HepG2 (cell line): ENCODE measurements at regions not wholly inside any gene's neighbourhood (a gene's known extent, or its start where the extent isn't known, plus 50 kb on each side); places are given as distances from the start of the nearest gene placed in this dataset.

Experiments
- ATAC-seq: fragments of 200-7000 bp; cut with Tn5 transposase; 3 replicates; pipeline ENCODE4 v1.9.1; 2020; ENCODE audit warnings: mild to moderate bottlenecking, moderate library complexity
- BruUV-seq: library from RNA; stranded (reverse); fragments of 400-500 nt; replicated peaks from 2 replicates; lab custom pipeline; 2021; lab: Mats Ljungman, UMichigan
- CTCF ChIA-PET: fragments of 300-600 bp; formaldehyde crosslinking; extraction: SDS; loops from one replicate; lab custom pipeline; 2021; ENCODE audit warnings: low total read pairs, inconsistent platforms, low intra/inter-chr PET ratio; lab: Yijun Ruan, JAX
- POLR2A ChIA-PET: fragments of 350-600 bp; sonication (Branson Sonifier 250); formaldehyde crosslinking; loops from one replicate; lab custom pipeline; 2020; ENCODE audit warnings: antibody characterized with exemption, inconsistent platforms; lab: Yijun Ruan, JAX
- DNase-seq: peaks from one replicate; pipeline ENCODE4 v3.0.0-alpha.2; 2015; ENCODE audit warnings: low spot score
- FAIRE-seq: peaks from 3 replicates; lab custom pipeline; 2011; peaks lifted over from hg19 to GRCh38; lab: Jason Lieb, UNC
- H2AFZ ChIP-seq: one replicate; pipeline ENCODE4 v1.6.1; 2011; ENCODE audit warnings: low read length, inconsistent platforms
- H3K27ac ChIP-seq: fragments of 300-600 bp; 3 replicates; pipeline ENCODE4 v1.8.0; 2011; ENCODE audit warnings: mixed run types, mild to moderate bottlenecking, mixed read lengths, low read length, inconsistent platforms; ENCODE audit not compliant: insufficient read depth; ENCODE audit errors: extremely low read length
- H3K27me3 ChIP-seq, 2 experiments: fragments of 200-600 bp in 1 of 2; 2 replicates in 1 of 2; 3 replicates in 1 of 2; pipeline versions ENCODE4 v1.6.0 to v1.8.0; 2011; ENCODE audit warnings: low read length in 2 of 2, mild to moderate bottlenecking in 2 of 2, moderate library complexity in 2 of 2, inconsistent platforms in 1 of 2; ENCODE audit not compliant: insufficient read depth in 2 of 2, control insufficient read depth in 1 of 2
- H3K36me3 ChIP-seq, 2 experiments: fragments of 200-600 bp in 1 of 2; replicated peaks in 1 of 2; 2 replicates in 1 of 2; 3 replicates in 1 of 2; pipeline versions ENCODE4 v1.5.1 to v1.8.0; 2011; ENCODE audit warnings: low read length in 2 of 2, inconsistent platforms in 1 of 2; ENCODE audit not compliant: insufficient read depth in 2 of 2, control insufficient read depth in 1 of 2
- H3K4me1 ChIP-seq: 2 replicates; pipeline ENCODE4 v1.5.1; 2012; ENCODE audit warnings: low read length, inconsistent platforms; ENCODE audit not compliant: insufficient read depth
- H3K4me2 ChIP-seq: 2 replicates; pipeline ENCODE4 v1.6.0; 2011; ENCODE audit warnings: low read depth, low read length, inconsistent platforms
- H3K4me3 ChIP-seq, 3 experiments: fragments of 200-600 bp in 1 of 3; sonication (generic), shearing (Covaris generic) in 1 of 3; replicated peaks in 1 of 3; 2 replicates each; pipeline ENCODE4 v1.5.1; 2011 to 2016; ENCODE audit warnings: low read length in 3 of 3, inconsistent platforms in 2 of 3, low read depth in 2 of 3, mild to moderate bottlenecking in 2 of 3, control low read depth in 1 of 3, mixed read lengths in 1 of 3; ENCODE audit not compliant: insufficient read depth in 1 of 3
- H3K79me2 ChIP-seq: one replicate; pipeline ENCODE4 v1.6.1; 2011; ENCODE audit warnings: low read length, inconsistent platforms; ENCODE audit not compliant: insufficient read depth
- H3K9ac ChIP-seq: 2 replicates; pipeline ENCODE4 v1.6.0; 2011; ENCODE audit warnings: mild to moderate bottlenecking, low read depth, low read length, inconsistent platforms; ENCODE audit not compliant: insufficient read depth
- H3K9me3 ChIP-seq: 2 replicates; pipeline ENCODE4 v1.5.1; 2012; ENCODE audit warnings: mild to moderate bottlenecking, low read length
- H4K20me1 ChIP-seq: 2 replicates; pipeline ENCODE4 v1.6.0; 2011; ENCODE audit warnings: inconsistent platforms, mild to moderate bottlenecking, low read length, moderate library complexity; ENCODE audit not compliant: insufficient read depth
- ARNT2 ChIP-seq: sonication (generic); formaldehyde crosslinking; IDR thresholded peaks from 2 replicates; pipeline ENCODE4 v1.8.0; 2022; ENCODE audit warnings: mild to moderate bottlenecking, low read depth, missing genetic modification reagents, moderate library complexity
- CEBPB ChIP-seq: IDR thresholded peaks from 2 replicates; pipeline ENCODE4 v1.6.1; 2011; ENCODE audit warnings: low read depth, low read length, improper control_type of control experiment, borderline replicate concordance
- FOXO4 ChIP-seq: sonication (generic); formaldehyde crosslinking; conservative IDR thresholded peaks from 2 replicates; pipeline ENCODE4 v1.8.1; 2023; ENCODE audit warnings: missing genetic modification reagents
- GLMP ChIP-seq: sonication (generic); formaldehyde crosslinking; IDR thresholded peaks from 2 replicates; pipeline ENCODE4 v1.9.0; 2021; ENCODE audit warnings: missing genetic modification reagents, mild to moderate bottlenecking, borderline replicate concordance
- SPEN ChIP-seq: sonication (generic); formaldehyde crosslinking; IDR thresholded peaks from 2 replicates; pipeline ENCODE4 v1.5.1; 2020; ENCODE audit warnings: low read depth, mild to moderate bottlenecking, missing genetic modification reagents
- ZMAT5 ChIP-seq: sonication (generic); formaldehyde crosslinking; IDR thresholded peaks from 2 replicates; pipeline ENCODE4 v1.5.0; 2020; ENCODE audit warnings: mild to moderate bottlenecking, low read depth, missing genetic modification reagents, borderline replicate concordance
- ZNF225 ChIP-seq: sonication (generic); formaldehyde crosslinking; IDR thresholded peaks from 2 replicates; pipeline ENCODE4 v1.4.0; 2020; ENCODE audit warnings: mild to moderate bottlenecking, missing genetic modification reagents
- ZNF446 ChIP-seq: sonication (generic); formaldehyde crosslinking; IDR thresholded peaks from 2 replicates; pipeline ENCODE4 v1.5.0; 2020; ENCODE audit warnings: mild to moderate bottlenecking, missing genetic modification reagents
- WGBS: methylation state at CpG from one replicate; pipeline ENCODE4 v1.1.6; 2017; ENCODE audit warnings: low lambda C conversion rate; 5-methylcytosine and 5-hydroxymethylcytosine counted together
- in situ Hi-C: cut with HindIII; loops from 2 replicates; pipeline ENCODE4 v1.10.0; 2017; ENCODE audit warnings: low pct_unique_long_range_greater_than_20kb; ENCODE audit not compliant: extremely low pct_ligation_motif_present
- intact Hi-C: fragments of 100-400 bp; cut with micrococcal nuclease; formaldehyde crosslinking; loops from one replicate; pipeline ENCODE4 v1.10.0; 2022; ENCODE audit not compliant: unreplicated experiment

GRCh38 chr1:193749868-193750267, 563.5 kb upstream of the B3GALT2 start:
- H3K9me3 ChIP-seq, result no peaks in the 10 kb centered on the region
- in situ Hi-C loops, result no loop called here

More at GRCh38 chr1:193749868-193750267, 563.5 kb upstream of the B3GALT2 start:
- H3K27me3 ChIP-seq, result no peaks in the 10 kb centered on the region
- WGBS, result 1% methylated on average over 2 of the region's 2 CpGs
- H3K9ac ChIP-seq, result no peak overlapping the region
- H3K4me1 ChIP-seq, result no peaks in the 10 kb centered on the region
- intact Hi-C loops, result no loop called here
- BruUV-seq, result no TSS peak
- H3K36me3 ChIP-seq, result no peaks in the 10 kb centered on the region
- ChIA-PET CTCF (interaction anchor here (0.6 kb wide), 1 partner anchor 75 kb away, joined by 3 read pairs; no protein-coding TSS in a partner anchor), POLR2A (no interaction called here)
- DNase-seq (no peak), FAIRE-seq (no peak), ATAC-seq (no peak)
- H4K20me1 ChIP-seq, result no peaks in the 10 kb centered on the region
- H3K4me2 ChIP-seq, result no peak overlapping the region
- no peak for TF ChIP-seq FOXO4 (CRISPR knock-in tag)
- no peak for TF ChIP-seq ZMAT5 (CRISPR knock-in tag)
- TF ChIP-seq ARNT2, result no peak
- no peak for TF ChIP-seq ZNF446 (CRISPR knock-in tag)
- no peak for TF ChIP-seq GLMP (CRISPR knock-in tag)
- TF ChIP-seq CEBPB, result no peak
- TF ChIP-seq SPEN (CRISPR knock-in tag), result no peak
- no peak for TF ChIP-seq ZNF225 (CRISPR knock-in tag)
- H3K79me2 ChIP-seq, result no peaks in the 10 kb centered on the region
- no peak overlapping the region for H3K27ac ChIP-seq
- no peak overlapping the region for H3K4me3 ChIP-seq
- no peak overlapping the region for H2AFZ ChIP-seq
